ENCODE measurements at regions not wholly inside any gene's neighbourhood (a gene's known extent, or its start where the extent isn't known, plus 50 kb on each side); places are given as distances from the start of the nearest gene placed in this dataset.

DNA sequence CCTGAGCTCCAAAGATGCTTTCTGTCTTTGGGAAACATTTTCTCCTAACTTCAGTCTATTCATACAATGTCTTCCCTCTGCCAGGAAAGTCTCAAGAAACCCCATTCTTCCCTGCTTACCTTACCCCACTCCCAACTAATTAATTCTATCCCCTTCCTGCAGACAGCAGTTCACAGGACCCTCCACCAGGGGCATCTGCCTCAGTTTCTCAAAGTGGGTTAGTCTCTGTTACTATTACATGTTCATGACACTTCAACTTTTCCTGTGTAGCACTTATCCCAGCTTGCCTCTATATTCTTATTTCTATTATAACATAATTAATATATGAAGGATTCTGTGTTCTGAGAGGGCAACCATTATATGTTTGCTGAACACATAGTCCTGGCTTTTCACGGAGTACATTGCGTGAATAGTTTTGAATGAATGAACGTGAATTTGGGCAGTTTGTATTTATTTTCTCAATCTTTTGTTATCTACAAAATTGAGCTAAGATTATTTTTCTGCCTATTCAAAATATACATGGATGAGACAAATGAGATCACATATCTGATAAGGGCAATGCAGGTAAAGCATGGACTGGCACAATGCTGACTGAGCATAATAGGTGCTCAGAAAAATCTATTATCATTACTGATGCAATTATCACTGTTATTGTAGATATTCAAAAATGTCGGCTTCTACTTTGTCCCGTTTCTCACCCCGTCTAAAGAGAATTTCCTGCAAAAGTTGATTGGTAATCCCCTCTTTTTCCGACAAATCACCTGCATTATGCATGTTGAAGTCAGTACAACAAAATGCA is 341.1 kb downstream of the BRINP1 start:
- TF ChIP-seq, protein P1, sequence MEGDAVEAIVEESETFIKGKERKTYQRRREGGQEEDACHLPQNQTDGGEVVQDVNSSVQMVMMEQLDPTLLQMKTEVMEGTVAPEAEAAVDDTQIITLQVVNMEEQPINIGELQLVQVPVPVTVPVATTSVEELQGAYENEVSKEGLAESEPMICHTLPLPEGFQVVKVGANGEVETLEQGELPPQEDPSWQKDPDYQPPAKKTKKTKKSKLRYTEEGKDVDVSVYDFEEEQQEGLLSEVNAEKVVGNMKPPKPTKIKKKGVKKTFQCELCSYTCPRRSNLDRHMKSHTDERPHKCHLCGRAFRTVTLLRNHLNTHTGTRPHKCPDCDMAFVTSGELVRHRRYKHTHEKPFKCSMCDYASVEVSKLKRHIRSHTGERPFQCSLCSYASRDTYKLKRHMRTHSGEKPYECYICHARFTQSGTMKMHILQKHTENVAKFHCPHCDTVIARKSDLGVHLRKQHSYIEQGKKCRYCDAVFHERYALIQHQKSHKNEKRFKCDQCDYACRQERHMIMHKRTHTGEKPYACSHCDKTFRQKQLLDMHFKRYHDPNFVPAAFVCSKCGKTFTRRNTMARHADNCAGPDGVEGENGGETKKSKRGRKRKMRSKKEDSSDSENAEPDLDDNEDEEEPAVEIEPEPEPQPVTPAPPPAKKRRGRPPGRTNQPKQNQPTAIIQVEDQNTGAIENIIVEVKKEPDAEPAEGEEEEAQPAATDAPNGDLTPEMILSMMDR (IDR thresholded peaks at IDR 0.05; ENCODE audit: low read length) = no peak
- no peak for TF ChIP-seq EZH2 (IDR thresholded peaks at IDR 0.05; ENCODE audit: borderline replicate concordance, low read length)
- Histone ChIP-seq H3K9ac (ENCODE audit: low read length) (no peak overlapping the region), H3K27ac (ENCODE audit: low read depth, low read length, poor library complexity, severe bottlenecking) (no peak overlapping the region), H3K27me3 (ENCODE audit: insufficient read depth, low read length) (no peaks in the 10 kb centered on the region), H4K20me1 (ENCODE audit: insufficient read depth, low read length) (no peaks in the 10 kb centered on the region), H3K4me3 (ENCODE audit: low read depth, low read length, poor library complexity, severe bottlenecking) (no peak overlapping the region), H3K9me2 (ENCODE audit: low read depth, low read length) (no peaks in the 10 kb centered on the region), H3K36me3 (ENCODE audit: insufficient read depth, low read length) (no peaks in the 10 kb centered on the region), H3K79me2 (ENCODE audit: insufficient read depth, low read length) (no peaks in the 10 kb centered on the region), H3K9me3 (ENCODE audit: low read length) (no peaks in the 10 kb centered on the region), H3K4me2 (ENCODE audit: low read length) (no peak overlapping the region), H3F3A (ENCODE audit: insufficient read depth, low read length) (no peaks in the 10 kb centered on the region), H3K4me1 (ENCODE audit: insufficient read depth, low read length, severe bottlenecking) (no peaks in the 10 kb centered on the region), H2AFZ (ENCODE audit: low read length) (no peak overlapping the region)

DNA sequence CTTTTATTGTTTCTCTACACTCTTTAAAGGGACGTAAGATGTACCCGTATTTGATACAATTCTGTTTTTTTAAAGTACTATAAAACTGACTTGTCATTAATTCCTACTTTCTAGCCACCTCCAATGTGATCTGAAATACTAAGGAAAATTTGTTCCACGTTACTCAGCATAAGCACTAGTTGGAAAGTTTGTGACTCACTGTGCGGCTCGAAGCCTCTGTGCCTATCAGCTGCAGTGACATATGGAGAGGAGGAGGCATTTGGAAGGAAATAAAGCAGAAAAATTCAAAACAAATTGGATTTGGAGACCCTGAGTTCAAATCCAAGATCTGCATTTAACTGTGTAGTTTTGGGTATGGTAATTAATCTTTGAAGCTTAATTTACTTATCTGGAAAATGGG is 339.3 kb downstream of the BRINP1 start:
- Histone ChIP-seq H4K20me1 (ENCODE audit: insufficient read depth, low read length) (no peaks in the 10 kb centered on the region), H3K4me3 (ENCODE audit: low read depth, low read length, poor library complexity, severe bottlenecking) (no peak overlapping the region), H3K9me3 (ENCODE audit: low read length) (no peaks in the 10 kb centered on the region), H3K4me1 (ENCODE audit: insufficient read depth, low read length, severe bottlenecking) (no peaks in the 10 kb centered on the region), H3K9ac (ENCODE audit: low read length) (no peak overlapping the region), H3K27me3 (ENCODE audit: insufficient read depth, low read length) (no peaks in the 10 kb centered on the region), H3F3A (ENCODE audit: insufficient read depth, low read length) (no peaks in the 10 kb centered on the region), H3K9me2 (ENCODE audit: low read depth, low read length) (no peaks in the 10 kb centered on the region), H3K27ac (ENCODE audit: low read depth, low read length, poor library complexity, severe bottlenecking) (no peak overlapping the region), H3K4me2 (ENCODE audit: low read length) (no peak overlapping the region), H2AFZ (ENCODE audit: low read length) (no peak overlapping the region), H3K79me2 (ENCODE audit: insufficient read depth, low read length) (no peaks in the 10 kb centered on the region), H3K36me3 (ENCODE audit: insufficient read depth, low read length) (no peaks in the 10 kb centered on the region)
- TF ChIP-seq, protein P1 (IDR thresholded peaks at IDR 0.05; ENCODE audit: low read length) = no peak
- no peak for TF ChIP-seq EZH2 (IDR thresholded peaks at IDR 0.05; ENCODE audit: borderline replicate concordance, low read length)

DNA sequence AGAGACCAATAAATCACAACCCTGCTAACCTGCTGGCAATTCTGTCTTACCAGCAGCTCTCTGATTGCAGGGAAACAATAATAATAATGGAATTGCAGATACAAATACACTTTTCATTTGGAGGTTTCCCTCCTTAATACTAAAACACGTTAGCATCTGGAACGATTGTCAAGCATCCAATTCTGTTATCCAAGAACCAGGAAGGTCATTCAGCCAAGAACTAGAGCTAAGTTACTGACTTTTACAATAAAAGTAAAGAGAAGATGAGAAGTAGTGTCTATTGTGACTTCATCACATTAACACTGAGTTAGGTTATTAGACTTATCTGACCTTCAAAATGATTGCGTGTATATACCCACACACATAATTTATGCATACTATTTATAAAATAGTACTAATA is 335.6 kb downstream of the BRINP1 start:
- no peaks in the 10 kb centered on the region for H3K27me3 ChIP-seq (ENCODE audit: insufficient read depth, low read length)
- H3K4me2 ChIP-seq (ENCODE audit: low read length) = no peak overlapping the region
- H3K9ac ChIP-seq (ENCODE audit: low read length) = no peak overlapping the region
- H3K9me3 ChIP-seq (ENCODE audit: low read length) = no peaks in the 10 kb centered on the region
- H3F3A ChIP-seq (ENCODE audit: insufficient read depth, low read length) = no peaks in the 10 kb centered on the region
- H4K20me1 ChIP-seq (ENCODE audit: insufficient read depth, low read length) = no peaks in the 10 kb centered on the region
- H3K27ac ChIP-seq (ENCODE audit: low read depth, low read length, poor library complexity, severe bottlenecking) = no peak overlapping the region
- TF ChIP-seq EZH2 (IDR thresholded peaks at IDR 0.05; ENCODE audit: borderline replicate concordance, low read length) = no peak
- TF ChIP-seq, protein P1 (IDR thresholded peaks at IDR 0.05; ENCODE audit: low read length) = no peak
- H3K4me1 ChIP-seq (ENCODE audit: insufficient read depth, low read length, severe bottlenecking) = no peaks in the 10 kb centered on the region
- no peaks in the 10 kb centered on the region for H3K36me3 ChIP-seq (ENCODE audit: insufficient read depth, low read length)
- H2AFZ ChIP-seq (ENCODE audit: low read length) = no peak overlapping the region
- H3K4me3 ChIP-seq (ENCODE audit: low read depth, low read length, poor library complexity, severe bottlenecking) = no peak overlapping the region
- no peaks in the 10 kb centered on the region for H3K9me2 ChIP-seq (ENCODE audit: low read depth, low read length)
- no peaks in the 10 kb centered on the region for H3K79me2 ChIP-seq (ENCODE audit: insufficient read depth, low read length)

Data from OCI-LY1 (cell line).